ENCODE measurements at regions not wholly inside any gene's neighbourhood (a gene's known extent, or its start where the extent isn't known, plus 50 kb on each side); places are given as distances from the start of the nearest gene placed in this dataset.
"Not testable (repeated sequence)": the region's sequence is repeated elsewhere in the genome, so short reads cannot be mapped to it uniquely, and the experiment has no call there.

- DNase-seq = no peak
These were observed 252.7 kb upstream of the GRIA1 start for GRCh38 chr5:153237671-153238332.

- DNase-seq = no peak
These were observed 233.1 kb upstream of the GRIA1 start for GRCh38 chr5:153257381-153257780.

GRCh38 chr5:153258469-153258868, 232.0 kb upstream of the GRIA1 start:
- DNase-seq = no peak

GRCh38 chr5:153267506-153267905, 223.0 kb upstream of the GRIA1 start:
- no peak for DNase-seq

GRCh38 chr5:153275695-153276094, 214.8 kb upstream of the GRIA1 start:
- no peak for DNase-seq

GRCh38 chr5:153276151-153276550, 214.3 kb upstream of the GRIA1 start:
- DNase-seq = peak; percentile 42

GRCh38 chr5:153296251-153296844, 194.1 kb upstream of the GRIA1 start:
- DNase-seq = not testable (repeated sequence)

GRCh38 chr5:153299891-153300290, 190.6 kb upstream of the GRIA1 start:
- DNase-seq = no peak

- DNase-seq = no peak
These were observed 182.2 kb upstream of the GRIA1 start for GRCh38 chr5:153308282-153308681.

- no peak for DNase-seq
These were observed 171.9 kb upstream of the GRIA1 start for GRCh38 chr5:153318556-153318955.

GRCh38 chr5:153321478-153321877, 169.0 kb upstream of the GRIA1 start:
- DNase-seq = no peak

GRCh38 chr5:153340139-153340538, 150.3 kb upstream of the GRIA1 start:
- DNase-seq = no peak

- DNase-seq = no peak
These were observed 149.7 kb upstream of the GRIA1 start for GRCh38 chr5:153340738-153341137.

- no peak for DNase-seq
These were observed 148.0 kb upstream of the GRIA1 start for GRCh38 chr5:153342487-153342886.

- no peak for DNase-seq
These were observed 142.9 kb upstream of the GRIA1 start for GRCh38 chr5:153347611-153348010.

- no peak for DNase-seq
These were observed 140.1 kb upstream of the GRIA1 start for GRCh38 chr5:153350175-153350883.

- no peak for DNase-seq
These were observed 137.7 kb upstream of the GRIA1 start for GRCh38 chr5:153352685-153353219.

GRCh38 chr5:153357493-153358112, 132.9 kb upstream of the GRIA1 start:
- DNase-seq = no peak

- no peak for DNase-seq
These were observed 132.0 kb upstream of the GRIA1 start for GRCh38 chr5:153358315-153358976.

- DNase-seq = no peak
These were observed 129.6 kb upstream of the GRIA1 start for GRCh38 chr5:153360860-153361259.

GRCh38 chr5:153361735-153362409, 128.6 kb upstream of the GRIA1 start:
- DNase-seq = no peak
